Retinal pigment epithelial cell (primary cell): ENCODE measurements at regions not wholly inside any gene's neighbourhood (a gene's known extent, or its start where the extent isn't known, plus 50 kb on each side); places are given as distances from the start of the nearest gene placed in this dataset.

ENCODE experiments used
- DNase-seq: peaks from one replicate; pipeline ENCODE4 v3.0.0-alpha.2; 2010; ENCODE audit warnings: low read depth
- H3K4me3 ChIP-seq: 2 replicates; pipeline ENCODE4 v1.5.1; 2011; ENCODE audit warnings: mild to moderate bottlenecking, low read length, control low read depth, moderate library complexity
- TF ChIP-seq, protein P1 (sequence below): conservative IDR thresholded peaks from 2 replicates; pipeline ENCODE4 v1.5.1; 2011; ENCODE audit warnings: low read depth, low read length, control low read depth, inconsistent platforms

- H3K4me3 ChIP-seq: no peak overlapping the region
- TF ChIP-seq, protein P1, sequence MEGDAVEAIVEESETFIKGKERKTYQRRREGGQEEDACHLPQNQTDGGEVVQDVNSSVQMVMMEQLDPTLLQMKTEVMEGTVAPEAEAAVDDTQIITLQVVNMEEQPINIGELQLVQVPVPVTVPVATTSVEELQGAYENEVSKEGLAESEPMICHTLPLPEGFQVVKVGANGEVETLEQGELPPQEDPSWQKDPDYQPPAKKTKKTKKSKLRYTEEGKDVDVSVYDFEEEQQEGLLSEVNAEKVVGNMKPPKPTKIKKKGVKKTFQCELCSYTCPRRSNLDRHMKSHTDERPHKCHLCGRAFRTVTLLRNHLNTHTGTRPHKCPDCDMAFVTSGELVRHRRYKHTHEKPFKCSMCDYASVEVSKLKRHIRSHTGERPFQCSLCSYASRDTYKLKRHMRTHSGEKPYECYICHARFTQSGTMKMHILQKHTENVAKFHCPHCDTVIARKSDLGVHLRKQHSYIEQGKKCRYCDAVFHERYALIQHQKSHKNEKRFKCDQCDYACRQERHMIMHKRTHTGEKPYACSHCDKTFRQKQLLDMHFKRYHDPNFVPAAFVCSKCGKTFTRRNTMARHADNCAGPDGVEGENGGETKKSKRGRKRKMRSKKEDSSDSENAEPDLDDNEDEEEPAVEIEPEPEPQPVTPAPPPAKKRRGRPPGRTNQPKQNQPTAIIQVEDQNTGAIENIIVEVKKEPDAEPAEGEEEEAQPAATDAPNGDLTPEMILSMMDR: no peak
- no peak for DNase-seq
Measured at GRCh38 chr13:108534728-108535127, 94.7 kb upstream of the MYO16 start.

DNA sequence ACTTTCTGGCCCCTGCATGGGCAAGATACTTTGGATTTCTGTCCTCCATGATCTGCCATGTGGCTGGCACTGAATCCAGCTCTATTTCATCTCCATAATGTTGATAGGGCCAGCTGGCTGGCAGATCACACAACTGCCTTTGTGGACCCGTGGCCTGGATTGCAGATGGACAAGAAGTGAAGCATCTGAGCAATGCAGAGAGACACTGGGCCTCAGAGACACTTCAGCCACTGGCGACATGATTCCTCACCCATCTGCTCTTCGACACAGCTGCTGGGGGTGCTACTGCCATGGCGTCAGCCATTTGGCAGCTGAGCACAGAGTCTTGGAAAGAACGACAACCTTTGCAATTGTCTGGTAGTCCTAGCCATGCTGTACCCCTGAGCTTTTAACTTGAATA, 79.5 kb upstream of the MYO16 start:
- H3K4me3 ChIP-seq: no peak overlapping the region
- TF ChIP-seq, protein P1: no peak
- DNase-seq: no peak

- DNase-seq: no peak
- TF ChIP-seq, protein P1: no peak
- no peak overlapping the region for H3K4me3 ChIP-seq
Measured at GRCh38 chr13:108551674-108552073, 77.7 kb upstream of the MYO16 start.

GRCh38 chr13:108558489-108558888, 70.9 kb upstream of the MYO16 start:
- DNase-seq: no peak
- TF ChIP-seq, protein P1: no peak
- no peak overlapping the region for H3K4me3 ChIP-seq

DNA sequence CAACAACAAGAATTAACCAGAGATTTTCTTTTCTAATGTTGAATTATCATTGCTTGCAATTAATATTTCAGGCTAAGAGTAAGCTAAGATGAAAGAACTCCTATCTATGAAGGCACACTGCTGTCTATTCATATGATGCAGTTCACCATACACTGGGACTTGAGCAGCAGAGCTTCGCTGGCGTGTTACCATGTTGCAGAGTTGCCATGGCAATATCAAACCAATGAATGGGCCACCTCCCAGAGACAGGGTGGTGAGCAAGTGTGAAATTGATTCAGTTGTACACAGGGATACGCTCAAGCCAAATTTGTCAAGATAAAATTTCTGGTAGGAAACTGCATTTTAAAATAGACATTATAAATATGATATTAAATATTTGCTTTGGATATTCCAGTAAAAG, 69.3 kb upstream of the MYO16 start:
- no peak for DNase-seq
- H3K4me3 ChIP-seq: no peak overlapping the region
- TF ChIP-seq, protein P1: no peak

DNA sequence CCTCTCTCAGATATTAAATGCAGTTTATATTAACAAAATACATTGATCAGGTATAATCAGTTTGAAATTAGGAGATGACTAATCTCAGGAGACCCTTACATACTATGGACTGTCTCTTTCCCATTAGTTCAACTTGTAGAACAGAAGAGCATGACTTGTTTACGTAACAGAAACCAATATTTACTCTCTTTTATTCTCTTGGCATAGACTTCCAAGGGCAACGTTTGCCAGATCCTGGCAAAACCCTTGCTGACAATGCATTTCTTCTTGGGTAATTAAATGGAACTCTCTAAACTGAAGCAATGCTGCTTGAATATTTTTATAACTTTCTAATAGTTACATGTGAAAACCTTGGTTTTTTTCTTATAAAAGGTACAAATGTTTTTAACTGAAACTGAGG, 68.3 kb upstream of the MYO16 start:
- TF ChIP-seq, protein P1: no peak
- no peak overlapping the region for H3K4me3 ChIP-seq
- DNase-seq: no peak

- no peak overlapping the region for H3K4me3 ChIP-seq
- TF ChIP-seq, protein P1: no peak
- DNase-seq: no peak
Measured at GRCh38 chr13:108566413-108567170, 62.8 kb upstream of the MYO16 start.
